ENCODE measurements at regions not wholly inside any gene's neighbourhood (a gene's known extent, or its start where the extent isn't known, plus 50 kb on each side); places are given as distances from the start of the nearest gene placed in this dataset.

- no peak for DNase-seq (ENCODE audit: low spot score)
- no peak for TF ChIP-seq CTCF (IDR thresholded peaks at IDR 0.05)
- ATAC-seq (ENCODE audit: low FRiP score) = no peak
Measured at GRCh38 chr9:108351571-108351970, 504.2 kb downstream of the ACTL7B start.

GRCh38 chr9:108347463-108348188 is 508.2 kb downstream of the ACTL7B start:
- DNase-seq (ENCODE audit: low spot score) = no peak
- no peak for TF ChIP-seq CTCF (IDR thresholded peaks at IDR 0.05)
- peak; percentile 51 for ATAC-seq (ENCODE audit: low FRiP score)

- no peak for TF ChIP-seq CTCF (IDR thresholded peaks at IDR 0.05)
- ATAC-seq (ENCODE audit: low FRiP score) (no peak), DNase-seq (ENCODE audit: low spot score) (no peak)
Measured at GRCh38 chr9:108345826-108346225, 510.0 kb downstream of the ACTL7B start.

GRCh38 chr9:108339251-108339650 is 516.5 kb downstream of the ACTL7B start:
- no peak for TF ChIP-seq CTCF (IDR thresholded peaks at IDR 0.05)
- no peak for ATAC-seq (ENCODE audit: low FRiP score)
- DNase-seq (ENCODE audit: low spot score) = no peak

- no peak for DNase-seq (ENCODE audit: low spot score)
- TF ChIP-seq CTCF (IDR thresholded peaks at IDR 0.05) = no peak
- no peak for ATAC-seq (ENCODE audit: low FRiP score)
Measured at GRCh38 chr9:108336575-108336974, 519.2 kb downstream of the ACTL7B start.

GRCh38 chr9:108333530-108333983 is 522.2 kb downstream of the ACTL7B start:
- no peak for DNase-seq (ENCODE audit: low spot score)
- no peak for ATAC-seq (ENCODE audit: low FRiP score)
- TF ChIP-seq CTCF (IDR thresholded peaks at IDR 0.05) = no peak

- no peak for TF ChIP-seq CTCF (IDR thresholded peaks at IDR 0.05)
- no peak for ATAC-seq (ENCODE audit: low FRiP score)
Measured at GRCh38 chr9:108331596-108331995, 524.2 kb downstream of the ACTL7B start.

More at GRCh38 chr9:108331596-108331995, 524.2 kb downstream of the ACTL7B start:
- no peak for DNase-seq (ENCODE audit: low spot score)
